ENCODE measurements at regions not wholly inside any gene's neighbourhood (a gene's known extent, or its start where the extent isn't known, plus 50 kb on each side); places are given as distances from the start of the nearest gene placed in this dataset.

GRCh38 chr6:3908223-3908622, 59.0 kb downstream of the FAM50B start:
- TF ChIP-seq CBFB (CRISPR knock-in tag; IDR thresholded peaks at IDR 0.05; ENCODE audit: low read depth): no peak
- TF ChIP-seq USF2 (CRISPR knock-in tag; IDR thresholded peaks at IDR 0.05): no peak
- TF ChIP-seq NR1H2 (CRISPR knock-in tag; IDR thresholded peaks at IDR 0.05): no peak
- no peak for TF ChIP-seq ATF3 (CRISPR knock-in tag; conservative IDR thresholded peaks at IDR 0.05)
- TF ChIP-seq, protein P1, sequence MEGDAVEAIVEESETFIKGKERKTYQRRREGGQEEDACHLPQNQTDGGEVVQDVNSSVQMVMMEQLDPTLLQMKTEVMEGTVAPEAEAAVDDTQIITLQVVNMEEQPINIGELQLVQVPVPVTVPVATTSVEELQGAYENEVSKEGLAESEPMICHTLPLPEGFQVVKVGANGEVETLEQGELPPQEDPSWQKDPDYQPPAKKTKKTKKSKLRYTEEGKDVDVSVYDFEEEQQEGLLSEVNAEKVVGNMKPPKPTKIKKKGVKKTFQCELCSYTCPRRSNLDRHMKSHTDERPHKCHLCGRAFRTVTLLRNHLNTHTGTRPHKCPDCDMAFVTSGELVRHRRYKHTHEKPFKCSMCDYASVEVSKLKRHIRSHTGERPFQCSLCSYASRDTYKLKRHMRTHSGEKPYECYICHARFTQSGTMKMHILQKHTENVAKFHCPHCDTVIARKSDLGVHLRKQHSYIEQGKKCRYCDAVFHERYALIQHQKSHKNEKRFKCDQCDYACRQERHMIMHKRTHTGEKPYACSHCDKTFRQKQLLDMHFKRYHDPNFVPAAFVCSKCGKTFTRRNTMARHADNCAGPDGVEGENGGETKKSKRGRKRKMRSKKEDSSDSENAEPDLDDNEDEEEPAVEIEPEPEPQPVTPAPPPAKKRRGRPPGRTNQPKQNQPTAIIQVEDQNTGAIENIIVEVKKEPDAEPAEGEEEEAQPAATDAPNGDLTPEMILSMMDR (IDR thresholded peaks at IDR 0.05): no peak
- TF ChIP-seq ZNF671 (CRISPR knock-in tag; IDR thresholded peaks at IDR 0.05): no peak
- TF ChIP-seq, protein P2, sequence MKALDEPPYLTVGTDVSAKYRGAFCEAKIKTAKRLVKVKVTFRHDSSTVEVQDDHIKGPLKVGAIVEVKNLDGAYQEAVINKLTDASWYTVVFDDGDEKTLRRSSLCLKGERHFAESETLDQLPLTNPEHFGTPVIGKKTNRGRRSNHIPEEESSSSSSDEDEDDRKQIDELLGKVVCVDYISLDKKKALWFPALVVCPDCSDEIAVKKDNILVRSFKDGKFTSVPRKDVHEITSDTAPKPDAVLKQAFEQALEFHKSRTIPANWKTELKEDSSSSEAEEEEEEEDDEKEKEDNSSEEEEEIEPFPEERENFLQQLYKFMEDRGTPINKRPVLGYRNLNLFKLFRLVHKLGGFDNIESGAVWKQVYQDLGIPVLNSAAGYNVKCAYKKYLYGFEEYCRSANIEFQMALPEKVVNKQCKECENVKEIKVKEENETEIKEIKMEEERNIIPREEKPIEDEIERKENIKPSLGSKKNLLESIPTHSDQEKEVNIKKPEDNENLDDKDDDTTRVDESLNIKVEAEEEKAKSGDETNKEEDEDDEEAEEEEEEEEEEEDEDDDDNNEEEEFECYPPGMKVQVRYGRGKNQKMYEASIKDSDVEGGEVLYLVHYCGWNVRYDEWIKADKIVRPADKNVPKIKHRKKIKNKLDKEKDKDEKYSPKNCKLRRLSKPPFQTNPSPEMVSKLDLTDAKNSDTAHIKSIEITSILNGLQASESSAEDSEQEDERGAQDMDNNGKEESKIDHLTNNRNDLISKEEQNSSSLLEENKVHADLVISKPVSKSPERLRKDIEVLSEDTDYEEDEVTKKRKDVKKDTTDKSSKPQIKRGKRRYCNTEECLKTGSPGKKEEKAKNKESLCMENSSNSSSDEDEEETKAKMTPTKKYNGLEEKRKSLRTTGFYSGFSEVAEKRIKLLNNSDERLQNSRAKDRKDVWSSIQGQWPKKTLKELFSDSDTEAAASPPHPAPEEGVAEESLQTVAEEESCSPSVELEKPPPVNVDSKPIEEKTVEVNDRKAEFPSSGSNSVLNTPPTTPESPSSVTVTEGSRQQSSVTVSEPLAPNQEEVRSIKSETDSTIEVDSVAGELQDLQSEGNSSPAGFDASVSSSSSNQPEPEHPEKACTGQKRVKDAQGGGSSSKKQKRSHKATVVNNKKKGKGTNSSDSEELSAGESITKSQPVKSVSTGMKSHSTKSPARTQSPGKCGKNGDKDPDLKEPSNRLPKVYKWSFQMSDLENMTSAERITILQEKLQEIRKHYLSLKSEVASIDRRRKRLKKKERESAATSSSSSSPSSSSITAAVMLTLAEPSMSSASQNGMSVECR (CRISPR knock-in tag; IDR thresholded peaks at IDR 0.05; ENCODE audit: borderline replicate concordance): no peak
- TF ChIP-seq ATF1 (CRISPR knock-in tag; IDR thresholded peaks at IDR 0.05): no peak
- TF ChIP-seq MAX (CRISPR knock-in tag; IDR thresholded peaks at IDR 0.05): no peak
- no peak for TF ChIP-seq TP53 (CRISPR knock-in tag; IDR thresholded peaks at IDR 0.05)
- no peak for TF ChIP-seq STAT6 (CRISPR knock-in tag; conservative IDR thresholded peaks at IDR 0.05; ENCODE audit: low read depth)

Data from WTC11 (cell line).